ENCODE measurements at regions not wholly inside any gene's neighbourhood (a gene's known extent, or its start where the extent isn't known, plus 50 kb on each side); places are given as distances from the start of the nearest gene placed in this dataset.

- Mint-ChIP-seq H3K36me3 (ENCODE audit: unreplicated experiment) (no peaks in the 10 kb centered on the region), H3K4me1 (ENCODE audit: low read depth, unreplicated experiment) (no peaks in the 10 kb centered on the region), H3K27me3 (ENCODE audit: unreplicated experiment) (no peaks in the 10 kb centered on the region), H3K4me3 (ENCODE audit: unreplicated experiment) (no peak overlapping the region), H3K9me3 (ENCODE audit: unreplicated experiment) (no peaks in the 10 kb centered on the region), H3K27ac (ENCODE audit: unreplicated experiment) (no peak overlapping the region)
- DNase-seq: no peak
- no peak for TF ChIP-seq CTCF (IDR thresholded peaks at IDR 0.05; ENCODE audit: partially characterized antibody, unreplicated experiment)
These were observed 161.0 kb upstream of the SGK1 start for GRCh38 chr6:134478764-134479399.

- H3K4me3 Mint-ChIP-seq (ENCODE audit: unreplicated experiment): no peak overlapping the region
- no peaks in the 10 kb centered on the region for H3K27me3 Mint-ChIP-seq (ENCODE audit: unreplicated experiment)
- no peaks in the 10 kb centered on the region for H3K4me1 Mint-ChIP-seq (ENCODE audit: low read depth, unreplicated experiment)
- no peaks in the 10 kb centered on the region for H3K9me3 Mint-ChIP-seq (ENCODE audit: unreplicated experiment)
- no peak for TF ChIP-seq CTCF (IDR thresholded peaks at IDR 0.05; ENCODE audit: partially characterized antibody, unreplicated experiment)
- no peak for DNase-seq
- no peak overlapping the region for H3K27ac Mint-ChIP-seq (ENCODE audit: unreplicated experiment)
- no peaks in the 10 kb centered on the region for H3K36me3 Mint-ChIP-seq (ENCODE audit: unreplicated experiment)
These were observed 160.2 kb upstream of the SGK1 start for GRCh38 chr6:134477991-134478635.

GRCh38 chr6:134474955-134475354, 157.0 kb upstream of the SGK1 start:
- H3K4me3 Mint-ChIP-seq (ENCODE audit: unreplicated experiment): no peak overlapping the region
- DNase-seq: no peak
- H3K9me3 Mint-ChIP-seq (ENCODE audit: unreplicated experiment): no peaks in the 10 kb centered on the region
- no peaks in the 10 kb centered on the region for H3K27me3 Mint-ChIP-seq (ENCODE audit: unreplicated experiment)
- H3K27ac Mint-ChIP-seq (ENCODE audit: unreplicated experiment): no peak overlapping the region
- no peaks in the 10 kb centered on the region for H3K36me3 Mint-ChIP-seq (ENCODE audit: unreplicated experiment)
- H3K4me1 Mint-ChIP-seq (ENCODE audit: low read depth, unreplicated experiment): no peaks in the 10 kb centered on the region
- no peak for TF ChIP-seq CTCF (IDR thresholded peaks at IDR 0.05; ENCODE audit: partially characterized antibody, unreplicated experiment)

GRCh38 chr6:134472661-134473060, 154.7 kb upstream of the SGK1 start:
- Mint-ChIP-seq H3K27ac (ENCODE audit: unreplicated experiment) (no peak overlapping the region), H3K9me3 (ENCODE audit: unreplicated experiment) (no peaks in the 10 kb centered on the region), H3K27me3 (ENCODE audit: unreplicated experiment) (no peaks in the 10 kb centered on the region), H3K4me1 (ENCODE audit: low read depth, unreplicated experiment) (peaks cover under 1% of the 10 kb centered on the region), H3K36me3 (ENCODE audit: unreplicated experiment) (no peaks in the 10 kb centered on the region), H3K4me3 (ENCODE audit: unreplicated experiment) (no peak overlapping the region)
- no peak for DNase-seq
- no peak for TF ChIP-seq CTCF (IDR thresholded peaks at IDR 0.05; ENCODE audit: partially characterized antibody, unreplicated experiment)

DNA sequence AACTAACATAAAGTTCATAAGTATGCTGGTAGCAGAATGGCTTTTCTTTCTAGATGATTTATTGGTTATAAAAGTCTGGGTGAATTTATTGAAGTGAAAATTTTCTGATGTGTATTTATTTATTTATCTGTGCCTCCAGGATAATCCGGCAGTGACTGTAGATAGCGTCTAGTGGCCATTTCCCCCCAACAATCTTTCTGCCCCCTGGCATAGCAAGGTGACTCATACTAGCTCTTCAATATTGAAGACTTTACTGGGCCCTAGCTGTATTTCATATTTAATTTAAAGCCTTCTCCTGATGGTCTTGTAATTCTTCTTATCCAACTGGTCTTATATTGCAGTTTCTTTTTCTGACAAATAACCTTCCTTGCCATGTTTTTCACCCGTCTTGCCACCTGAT, 154.1 kb upstream of the SGK1 start:
- Mint-ChIP-seq H3K4me1 (ENCODE audit: low read depth, unreplicated experiment) (peaks cover 2% of the 10 kb centered on the region), H3K9me3 (ENCODE audit: unreplicated experiment) (no peaks in the 10 kb centered on the region), H3K27ac (ENCODE audit: unreplicated experiment) (no peak overlapping the region), H3K36me3 (ENCODE audit: unreplicated experiment) (no peaks in the 10 kb centered on the region), H3K27me3 (ENCODE audit: unreplicated experiment) (no peaks in the 10 kb centered on the region), H3K4me3 (ENCODE audit: unreplicated experiment) (no peak overlapping the region)
- no peak for DNase-seq
- no peak for TF ChIP-seq CTCF (IDR thresholded peaks at IDR 0.05; ENCODE audit: partially characterized antibody, unreplicated experiment)

Data from glutamatergic neuron (in vitro differentiated cells).